Fibroblast of lung (primary cell): ENCODE measurements at regions not wholly inside any gene's neighbourhood (a gene's known extent, or its start where the extent isn't known, plus 50 kb on each side); places are given as distances from the start of the nearest gene placed in this dataset.

Experiments
- DNase-seq, 2 donors: peaks; one replicate each; pipeline versions ENCODE4 v3.0.0 to v3.0.0-alpha.2; 2010; ENCODE audit warnings: low read depth in 2 of 2
- H2AFZ ChIP-seq: 2 replicates; pipeline ENCODE4 v1.5.1; 2012; ENCODE audit warnings: low read length, control low read depth, inconsistent platforms
- H3K27ac ChIP-seq: 2 replicates; pipeline ENCODE4 v1.5.1; 2011; ENCODE audit warnings: low read length, control low read depth; ENCODE audit not compliant: insufficient read depth
- H3K27me3 ChIP-seq: 2 replicates; pipeline ENCODE4 v1.5.1; 2011; ENCODE audit warnings: mild to moderate bottlenecking, low read length; ENCODE audit not compliant: control insufficient read depth, insufficient read depth
- H3K36me3 ChIP-seq: 2 replicates; pipeline ENCODE4 v1.5.1; 2011; ENCODE audit warnings: low read length; ENCODE audit not compliant: control insufficient read depth, insufficient read depth
- H3K4me1 ChIP-seq: 2 replicates; pipeline ENCODE4 v1.5.1; 2011; ENCODE audit warnings: low read length; ENCODE audit not compliant: control insufficient read depth, insufficient read depth; ENCODE audit errors: extremely low read depth
- H3K4me2 ChIP-seq: 2 replicates; pipeline ENCODE4 v1.5.1; 2011; ENCODE audit warnings: low read length, control low read depth; ENCODE audit not compliant: insufficient read depth; ENCODE audit errors: extremely low read depth
- H3K4me3 ChIP-seq, 4 experiments: fragments of 200-600 bp in 1 of 4; sonication (generic) in 1 of 4; replicated peaks in 1 of 4; 2 replicates each; pipeline ENCODE4 v1.5.1; 2011 to 2016; ENCODE audit warnings: low read length in 4 of 4, low read depth in 3 of 4, mild to moderate bottlenecking in 3 of 4, control low read depth in 2 of 4, inconsistent platforms in 1 of 4, mixed read lengths in 1 of 4; ENCODE audit not compliant: insufficient read depth in 1 of 4; ENCODE audit errors: control extremely low read depth in 1 of 4
- H3K79me2 ChIP-seq: 2 replicates; pipeline ENCODE4 v1.5.1; 2012; ENCODE audit warnings: mild to moderate bottlenecking, low read length, inconsistent platforms; ENCODE audit not compliant: control insufficient read depth, insufficient read depth
- H3K9ac ChIP-seq: 2 replicates; pipeline ENCODE4 v1.5.1; 2011; ENCODE audit warnings: mild to moderate bottlenecking, low read length, control low read depth; ENCODE audit not compliant: insufficient read depth
- H3K9me3 ChIP-seq: 2 replicates; pipeline ENCODE4 v1.5.1; 2012; ENCODE audit warnings: low read depth, low read length; ENCODE audit not compliant: control insufficient read depth, insufficient read depth
- H4K20me1 ChIP-seq: 2 replicates; pipeline ENCODE4 v1.5.1; 2011; ENCODE audit warnings: low read length; ENCODE audit not compliant: control insufficient read depth, insufficient read depth; ENCODE audit errors: extremely low read depth
- EZH2 ChIP-seq: IDR thresholded peaks from 2 replicates; pipeline ENCODE4 v1.5.1; 2012; ENCODE audit warnings: low read length, control low read depth, mild to moderate bottlenecking; ENCODE audit errors: missing control alignments
- TF ChIP-seq, protein P1 (sequence below), 2 donors: IDR thresholded peaks in 1 of 2; conservative IDR thresholded peaks in 1 of 2; 1 replicate in 1 of 2; 2 replicates in 1 of 2; pipeline ENCODE4 v1.5.1; 2011 to 2012; ENCODE audit warnings: low read length in 2 of 2, control low read depth in 1 of 2, inconsistent platforms in 1 of 2, low read depth in 1 of 2, mild to moderate bottlenecking in 1 of 2

DNA sequence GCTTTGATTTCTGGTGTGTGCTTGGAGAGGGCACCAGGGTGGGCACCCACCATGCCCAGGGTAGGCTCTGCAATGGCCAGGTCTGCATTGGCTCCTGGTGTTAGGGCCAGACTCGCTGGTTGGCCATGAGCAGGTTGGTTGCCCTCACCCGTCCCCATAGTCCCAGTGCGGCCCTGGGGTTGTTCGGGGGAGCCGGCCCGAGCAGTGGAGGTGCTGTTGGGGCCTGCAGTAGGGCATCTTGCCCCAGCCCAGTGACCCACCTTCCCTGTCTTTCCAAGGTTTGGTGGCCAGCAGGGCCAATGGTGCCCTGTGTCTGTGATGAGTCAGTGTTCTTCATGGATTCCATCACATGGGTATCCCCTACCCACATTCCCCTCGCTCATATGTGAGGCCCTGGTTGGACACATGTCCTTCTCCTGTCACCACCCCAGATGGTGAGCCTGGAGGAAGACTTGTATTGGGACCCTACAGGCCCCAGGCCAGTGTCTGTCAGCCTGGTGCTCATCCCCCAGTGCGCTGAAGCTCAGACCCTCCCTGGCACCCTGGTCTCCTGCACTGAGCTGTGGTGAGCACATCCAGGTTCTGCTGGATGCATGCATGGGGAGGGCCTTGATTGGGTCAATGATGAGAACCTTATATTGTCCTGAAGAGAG is 190.1 kb downstream of the UBE3A start:
- H4K20me1 ChIP-seq, result no peaks in the 10 kb centered on the region
- no peak overlapping the region for H3K4me2 ChIP-seq
- no peaks in the 10 kb centered on the region for H3K79me2 ChIP-seq
- no peaks in the 10 kb centered on the region for H3K27me3 ChIP-seq
- H3K36me3 ChIP-seq, result no peaks in the 10 kb centered on the region
- H3K9me3 ChIP-seq, result no peaks in the 10 kb centered on the region
- no peak overlapping the region for H3K9ac ChIP-seq
- no peak for DNase-seq
- TF ChIP-seq EZH2, result no peak
- TF ChIP-seq, protein P1, sequence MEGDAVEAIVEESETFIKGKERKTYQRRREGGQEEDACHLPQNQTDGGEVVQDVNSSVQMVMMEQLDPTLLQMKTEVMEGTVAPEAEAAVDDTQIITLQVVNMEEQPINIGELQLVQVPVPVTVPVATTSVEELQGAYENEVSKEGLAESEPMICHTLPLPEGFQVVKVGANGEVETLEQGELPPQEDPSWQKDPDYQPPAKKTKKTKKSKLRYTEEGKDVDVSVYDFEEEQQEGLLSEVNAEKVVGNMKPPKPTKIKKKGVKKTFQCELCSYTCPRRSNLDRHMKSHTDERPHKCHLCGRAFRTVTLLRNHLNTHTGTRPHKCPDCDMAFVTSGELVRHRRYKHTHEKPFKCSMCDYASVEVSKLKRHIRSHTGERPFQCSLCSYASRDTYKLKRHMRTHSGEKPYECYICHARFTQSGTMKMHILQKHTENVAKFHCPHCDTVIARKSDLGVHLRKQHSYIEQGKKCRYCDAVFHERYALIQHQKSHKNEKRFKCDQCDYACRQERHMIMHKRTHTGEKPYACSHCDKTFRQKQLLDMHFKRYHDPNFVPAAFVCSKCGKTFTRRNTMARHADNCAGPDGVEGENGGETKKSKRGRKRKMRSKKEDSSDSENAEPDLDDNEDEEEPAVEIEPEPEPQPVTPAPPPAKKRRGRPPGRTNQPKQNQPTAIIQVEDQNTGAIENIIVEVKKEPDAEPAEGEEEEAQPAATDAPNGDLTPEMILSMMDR (conservative IDR thresholded peaks at IDR 0.05 in 1 of 2, IDR thresholded peaks at IDR 0.05 in 1 of 2; ENCODE audit: low read depth in 1 of 2, low read length in 2 of 2), result no peak
- no peak overlapping the region for H2AFZ ChIP-seq
- no peak overlapping the region for H3K4me3 ChIP-seq
- H3K4me1 ChIP-seq, result no peaks in the 10 kb centered on the region
- H3K27ac ChIP-seq, result no peak overlapping the region

DNA sequence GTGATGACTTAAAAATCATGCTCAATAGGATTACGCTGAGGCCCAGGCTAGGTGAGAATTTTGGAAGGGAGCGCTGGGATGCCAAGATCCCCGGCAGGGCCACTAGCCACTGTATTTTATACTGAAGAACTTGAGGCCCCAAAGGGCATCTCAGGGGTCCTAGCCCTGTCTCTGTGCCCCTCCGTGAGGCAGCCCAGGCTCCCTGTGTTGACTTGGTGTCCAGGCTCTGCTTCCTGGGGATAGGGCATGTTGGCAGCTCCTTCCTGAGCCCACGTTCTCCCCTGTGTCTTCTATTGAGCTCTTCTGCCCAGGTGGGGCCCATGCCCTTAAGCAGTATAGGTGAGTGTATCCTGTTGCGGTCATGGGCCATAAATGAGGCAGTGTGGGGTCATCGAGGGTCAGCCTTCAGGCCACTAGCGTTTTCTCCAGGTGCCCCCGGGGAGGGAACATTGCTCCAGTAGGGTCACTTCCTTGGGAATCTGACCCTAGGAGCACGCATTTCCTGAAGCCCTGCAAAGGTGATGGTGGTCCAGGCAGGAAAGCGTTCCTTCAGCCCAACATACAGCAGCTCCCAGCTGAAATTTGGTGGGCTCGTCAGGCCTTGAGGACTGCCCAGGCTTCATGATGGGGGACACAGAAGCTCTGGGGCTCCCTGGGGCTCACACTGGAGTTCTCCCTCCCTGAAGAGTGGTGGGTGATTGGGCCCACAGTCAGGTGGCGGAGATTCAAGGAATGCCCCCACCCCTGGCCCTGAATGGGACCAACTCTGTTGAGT is 189.4 kb downstream of the UBE3A start:
- DNase-seq, result no peak
- no peak for TF ChIP-seq EZH2
- TF ChIP-seq, protein P1 (conservative IDR thresholded peaks at IDR 0.05 in 1 of 2, IDR thresholded peaks at IDR 0.05 in 1 of 2; ENCODE audit: low read depth in 1 of 2, low read length in 2 of 2), result no peak
- no peak overlapping the region for H3K27ac ChIP-seq

GRCh38 chr15:25250011-25250596 is 188.7 kb downstream of the UBE3A start:
- H3K9me3 ChIP-seq, result no peaks in the 10 kb centered on the region
- DNase-seq, result no peak

More for the DNA sequence above, 189.4 kb downstream of the UBE3A start:
- Histone ChIP-seq H3K4me3 (no peak overlapping the region), H4K20me1 (no peaks in the 10 kb centered on the region), H3K36me3 (no peaks in the 10 kb centered on the region), H3K4me2 (no peak overlapping the region), H3K9me3 (no peaks in the 10 kb centered on the region), H3K4me1 (no peaks in the 10 kb centered on the region), H3K9ac (no peak overlapping the region), H3K27me3 (no peaks in the 10 kb centered on the region), H3K79me2 (no peaks in the 10 kb centered on the region), H2AFZ (no peak overlapping the region)

More at GRCh38 chr15:25250011-25250596, 188.7 kb downstream of the UBE3A start:
- H3K4me3 ChIP-seq, result no peak overlapping the region
- H3K9ac ChIP-seq, result no peak overlapping the region
- no peak overlapping the region for H2AFZ ChIP-seq
- no peaks in the 10 kb centered on the region for H3K79me2 ChIP-seq
- no peaks in the 10 kb centered on the region for H3K4me1 ChIP-seq
- no peaks in the 10 kb centered on the region for H4K20me1 ChIP-seq
- H3K36me3 ChIP-seq, result no peaks in the 10 kb centered on the region
- no peak overlapping the region for H3K4me2 ChIP-seq
- no peak overlapping the region for H3K27ac ChIP-seq
- TF ChIP-seq, protein P1 (conservative IDR thresholded peaks at IDR 0.05 in 1 of 2, IDR thresholded peaks at IDR 0.05 in 1 of 2; ENCODE audit: low read depth in 1 of 2, low read length in 2 of 2), result no peak
- no peak for TF ChIP-seq EZH2
- H3K27me3 ChIP-seq, result no peaks in the 10 kb centered on the region
